H1 (cell line): ENCODE measurements at regions not wholly inside any gene's neighbourhood (a gene's known extent, or its start where the extent isn't known, plus 50 kb on each side); places are given as distances from the start of the nearest gene placed in this dataset.

Source experiments
- CTCF ChIA-PET: fragments of 300-600 bp; sonication (Branson Sonifier 250); formaldehyde crosslinking; loops from one replicate; lab custom pipeline; 2021; ENCODE audit not compliant: partially characterized antibody; lab: Charles Lee
- POLR2A ChIA-PET: fragments of 300-600 bp; sonication (Branson Sonifier 250); formaldehyde crosslinking; loops from one replicate; lab custom pipeline; 2021; ENCODE audit warnings: inconsistent platforms; ENCODE audit not compliant: partially characterized antibody; lab: Charles Lee
- DNase-seq, 2 experiments: peaks; one replicate each; pipeline versions ENCODE4 v3.0.0 to v3.0.0-alpha.2; 2010 to 2022; ENCODE audit warnings: low spot score in 2 of 2, low read depth in 1 of 2, mixed read lengths in 1 of 2
- FAIRE-seq: peaks from 2 replicates; lab custom pipeline; 2011; peaks lifted over from hg19 to GRCh38; lab: Jason Lieb, UNC
- H2AFZ ChIP-seq: 2 replicates; pipeline ENCODE4 v1.8.1; 2012; ENCODE audit warnings: low read length, inconsistent platforms
- H2AK5ac ChIP-seq: 2 replicates; pipeline ENCODE4 v1.6.1; 2013; ENCODE audit warnings: low read depth, low read length
- H2BK120ac ChIP-seq: replicated peaks from 2 replicates; pipeline ENCODE3; 2013; ENCODE audit warnings: low read depth, low read length, inconsistent platforms
- H2BK12ac ChIP-seq: 2 replicates; pipeline ENCODE4 v1.6.1; 2013; ENCODE audit warnings: low read depth, low read length
- H2BK15ac ChIP-seq: 2 replicates; pipeline ENCODE4 v1.6.1; 2013; ENCODE audit warnings: low read length
- H2BK20ac ChIP-seq: 2 replicates; pipeline ENCODE4 v1.6.1; 2013; ENCODE audit warnings: low read length
- H2BK5ac ChIP-seq: 2 replicates; pipeline ENCODE4 v1.6.1; 2013; ENCODE audit warnings: low read depth, low read length
- H3K14ac ChIP-seq: 2 replicates; pipeline ENCODE4 v1.6.1; 2013; ENCODE audit warnings: inconsistent platforms; ENCODE audit not compliant: insufficient read length
- H3K18ac ChIP-seq: 2 replicates; pipeline ENCODE4 v1.6.1; 2013; ENCODE audit warnings: low read length; ENCODE audit errors: extremely low read depth
- H3K23ac ChIP-seq: 2 replicates; pipeline ENCODE4 v1.6.1; 2013; ENCODE audit warnings: inconsistent platforms; ENCODE audit not compliant: insufficient read length
- H3K23me2 ChIP-seq: 2 replicates; pipeline ENCODE4 v1.6.1; 2013; ENCODE audit warnings: low read depth, low read length
- H3K27ac ChIP-seq: 2 replicates; pipeline ENCODE4 v1.6.1; 2011; ENCODE audit warnings: low read depth, low read length, inconsistent platforms
- H3K27me3 ChIP-seq, 4 experiments: replicated peaks in 1 of 4; 1 replicate in 1 of 4; 2 replicates in 3 of 4; pipeline versions ENCODE4 v1.6.1 to v1.8.1; 2011 to 2013; ENCODE audit warnings: low read length in 3 of 4, mild to moderate bottlenecking in 3 of 4, inconsistent platforms in 2 of 4, mixed read lengths in 2 of 4, moderate library complexity in 1 of 4; ENCODE audit not compliant: control insufficient read depth in 3 of 4, insufficient read depth in 3 of 4; ENCODE audit errors: extremely low read depth in 1 of 4
- H3K36me3 ChIP-seq, 4 experiments: 2 replicates each; pipeline versions ENCODE4 v1.6.1 to v1.8.1; 2011 to 2013; ENCODE audit warnings: mild to moderate bottlenecking in 4 of 4, low read length in 3 of 4, moderate library complexity in 2 of 4, control low read depth in 1 of 4, inconsistent platforms in 1 of 4; ENCODE audit not compliant: insufficient read depth in 4 of 4, control insufficient read depth in 2 of 4
- H3K4ac ChIP-seq: replicated peaks from 2 replicates; pipeline ENCODE3; 2013; ENCODE audit warnings: low read length, low read depth, mixed read lengths, inconsistent platforms; ENCODE audit not compliant: insufficient read length
- H3K4me1 ChIP-seq, 4 experiments: replicated peaks in 1 of 4; 1 replicate in 1 of 4; 2 replicates in 3 of 4; pipeline versions ENCODE4 v1.6.1 to v1.8.1; 2011 to 2013; ENCODE audit warnings: low read length in 3 of 4, inconsistent platforms in 2 of 4, mixed read lengths in 1 of 4; ENCODE audit not compliant: insufficient read depth in 4 of 4, control insufficient read depth in 3 of 4
- H3K4me2 ChIP-seq, 2 experiments: 2 replicates each; pipeline versions ENCODE4 v1.6.1 to v1.8.1; 2011 to 2013; ENCODE audit warnings: low read depth in 2 of 2, low read length in 2 of 2, control low read depth in 1 of 2, inconsistent platforms in 1 of 2, mild to moderate bottlenecking in 1 of 2; ENCODE audit not compliant: insufficient read depth in 1 of 2
- H3K4me3 ChIP-seq, 4 experiments: fragments of 200-600, 300-600 bp in 1 of 4; sonication (generic), shearing (Covaris generic), sonication (Bioruptor Twin) in 1 of 4; 2 replicates each; pipeline versions ENCODE4 v1.5.1 to v1.8.1; 2011 to 2016; ENCODE audit warnings: low read length in 4 of 4, low read depth in 3 of 4, control low read depth in 2 of 4, inconsistent platforms in 2 of 4, mild to moderate bottlenecking in 2 of 4, mixed read lengths in 1 of 4, moderate library complexity in 1 of 4; ENCODE audit not compliant: insufficient read depth in 2 of 4; ENCODE audit errors: extremely low read depth in 1 of 4
- H3K56ac ChIP-seq: replicated peaks from 2 replicates; pipeline ENCODE3; 2013; ENCODE audit warnings: low read depth, mild to moderate bottlenecking, mixed read lengths, low read length, inconsistent platforms; ENCODE audit not compliant: insufficient read length
- H3K79me1 ChIP-seq: 2 replicates; pipeline ENCODE4 v1.6.1; 2013; ENCODE audit warnings: low read depth, low read length, control low read depth
- H3K79me2 ChIP-seq, 2 experiments: 2 replicates each; pipeline versions ENCODE4 v1.6.1 to v1.8.1; 2012 to 2013; ENCODE audit warnings: low read length in 2 of 2, mild to moderate bottlenecking in 2 of 2, inconsistent platforms in 1 of 2; ENCODE audit not compliant: insufficient read depth in 2 of 2, control insufficient read depth in 1 of 2
- H3K9ac ChIP-seq, 4 experiments: replicated peaks in 1 of 4; 1 replicate in 1 of 4; 2 replicates in 3 of 4; pipeline versions ENCODE4 v1.6.1 to v1.8.1; 2011 to 2013; ENCODE audit warnings: low read depth in 3 of 4, low read length in 3 of 4, control low read depth in 2 of 4, mild to moderate bottlenecking in 2 of 4, moderate library complexity in 2 of 4, inconsistent platforms in 1 of 4; ENCODE audit errors: extremely low read depth in 1 of 4
- H3K9me3 ChIP-seq, 2 experiments: 2 replicates each; pipeline versions ENCODE4 v1.6.1 to v1.8.1; 2012 to 2013; ENCODE audit warnings: mild to moderate bottlenecking in 2 of 2, moderate library complexity in 2 of 2, control low read depth in 1 of 2, inconsistent platforms in 1 of 2, low read depth in 1 of 2, low read length in 1 of 2, mixed read lengths in 1 of 2; ENCODE audit not compliant: insufficient read depth in 2 of 2
- H4K20me1 ChIP-seq, 2 experiments: replicated peaks in 1 of 2; 2 replicates each; pipeline versions ENCODE3 to v1.8.1; 2011 to 2013; ENCODE audit warnings: inconsistent platforms in 2 of 2, low read length in 2 of 2, mild to moderate bottlenecking in 1 of 2; ENCODE audit not compliant: insufficient read depth in 2 of 2, control insufficient read depth in 1 of 2
- H4K5ac ChIP-seq: 2 replicates; pipeline ENCODE4 v1.6.1; 2013; ENCODE audit warnings: low read length, low read depth, mixed read lengths, inconsistent platforms; ENCODE audit not compliant: insufficient read length
- H4K8ac ChIP-seq: 2 replicates; pipeline ENCODE4 v1.8.0; 2013; ENCODE audit warnings: mild to moderate bottlenecking, moderate library complexity, low read length, inconsistent platforms; ENCODE audit not compliant: insufficient read depth; ENCODE audit errors: extremely low read depth
- H4K91ac ChIP-seq: replicated peaks from 2 replicates; pipeline ENCODE3; 2013; ENCODE audit warnings: low read length, mixed read lengths, inconsistent platforms; ENCODE audit not compliant: insufficient read length
- CBX5 ChIP-seq: fragments of 300-800, 300-1000 bp; sonication (generic); IDR thresholded peaks from 2 replicates; pipeline ENCODE4 v1.7.1; 2016; ENCODE audit warnings: antibody characterized with exemption, low read length, low read depth
- EP300 ChIP-seq, 2 experiments: IDR thresholded peaks; 1 replicate in 1 of 2; 2 replicates in 1 of 2; pipeline ENCODE4 v1.6.1; 2011 to 2012; ENCODE audit warnings: low read depth in 2 of 2, low read length in 2 of 2, mild to moderate bottlenecking in 2 of 2, borderline replicate concordance in 1 of 2, inconsistent platforms in 1 of 2, moderate library complexity in 1 of 2
- FOSL1 ChIP-seq: IDR thresholded peaks from 2 replicates; pipeline ENCODE4 v1.6.1; 2011; ENCODE audit warnings: mild to moderate bottlenecking, low read depth, low read length, moderate library complexity; ENCODE audit not compliant: insufficient read depth
- GTF2F1 ChIP-seq: IDR thresholded peaks from 2 replicates; pipeline ENCODE4 v1.6.1; 2012; ENCODE audit warnings: low read depth, low read length, improper control_type of control experiment, borderline replicate concordance
- HDAC2 ChIP-seq, 2 experiments: fragments of 300-600 bp in 1 of 2; sonication (generic) in 1 of 2; IDR thresholded peaks; 2 replicates each; pipeline ENCODE4 v1.6.1; 2011 to 2012; ENCODE audit warnings: low read depth in 2 of 2, low read length in 2 of 2, mild to moderate bottlenecking in 2 of 2, moderate library complexity in 2 of 2, borderline replicate concordance in 1 of 2, inconsistent platforms in 1 of 2
- RBBP5 ChIP-seq: IDR thresholded peaks from 2 replicates; pipeline ENCODE4 v1.7.1; 2012; ENCODE audit warnings: low read depth, mild to moderate bottlenecking, inconsistent platforms, low read length, moderate library complexity, borderline replicate concordance
- RXRA ChIP-seq: IDR thresholded peaks from 2 replicates; pipeline ENCODE4 v1.6.1; 2011; ENCODE audit warnings: low read depth, mild to moderate bottlenecking, low read length, moderate library complexity; ENCODE audit not compliant: insufficient read depth
- SAP30 ChIP-seq: fragments of 300-600 bp; sonication (generic); IDR thresholded peaks from 2 replicates; pipeline ENCODE4 v1.7.1; 2012; ENCODE audit warnings: low read length, moderate library complexity, mild to moderate bottlenecking, inconsistent platforms; ENCODE audit not compliant: insufficient read depth, insufficient replicate concordance
- SP4 ChIP-seq: IDR thresholded peaks from 2 replicates; pipeline ENCODE4 v1.6.1; 2012; ENCODE audit warnings: low read length, inconsistent platforms
- SRF ChIP-seq: IDR thresholded peaks from 2 replicates; pipeline ENCODE4 v1.6.1; 2011; ENCODE audit warnings: mild to moderate bottlenecking, low read depth, low read length, moderate library complexity
- TCF12 ChIP-seq: IDR thresholded peaks from 2 replicates; pipeline ENCODE4 v1.6.1; 2011; ENCODE audit warnings: low read depth, mild to moderate bottlenecking, low read length
- WGBS, 2 experiments: shearing (Covaris generic) in 1 of 2; methylation state at CpG; one replicate each; pipeline versions ENCODE4 v1.1.6 to v1.1.7; 2013 to 2015; ENCODE audit warnings: low lambda C conversion rate in 2 of 2, mixed read lengths in 2 of 2, inconsistent platforms in 1 of 2, low coverage in 1 of 2, missing lambda C conversion rate in 1 of 2; ENCODE audit not compliant: insufficient replicate concordance in 2 of 2, insufficient coverage in 1 of 2, insufficient read length in 1 of 2; ENCODE audit errors: extremely low coverage in 1 of 2, missing lambda C conversion rate in 1 of 2; 5-methylcytosine and 5-hydroxymethylcytosine counted together
- TF ChIP-seq, protein P1 (sequence below): IDR thresholded peaks from 2 replicates; pipeline ENCODE4 v1.6.1; 2012; ENCODE audit warnings: inconsistent platforms

DNA sequence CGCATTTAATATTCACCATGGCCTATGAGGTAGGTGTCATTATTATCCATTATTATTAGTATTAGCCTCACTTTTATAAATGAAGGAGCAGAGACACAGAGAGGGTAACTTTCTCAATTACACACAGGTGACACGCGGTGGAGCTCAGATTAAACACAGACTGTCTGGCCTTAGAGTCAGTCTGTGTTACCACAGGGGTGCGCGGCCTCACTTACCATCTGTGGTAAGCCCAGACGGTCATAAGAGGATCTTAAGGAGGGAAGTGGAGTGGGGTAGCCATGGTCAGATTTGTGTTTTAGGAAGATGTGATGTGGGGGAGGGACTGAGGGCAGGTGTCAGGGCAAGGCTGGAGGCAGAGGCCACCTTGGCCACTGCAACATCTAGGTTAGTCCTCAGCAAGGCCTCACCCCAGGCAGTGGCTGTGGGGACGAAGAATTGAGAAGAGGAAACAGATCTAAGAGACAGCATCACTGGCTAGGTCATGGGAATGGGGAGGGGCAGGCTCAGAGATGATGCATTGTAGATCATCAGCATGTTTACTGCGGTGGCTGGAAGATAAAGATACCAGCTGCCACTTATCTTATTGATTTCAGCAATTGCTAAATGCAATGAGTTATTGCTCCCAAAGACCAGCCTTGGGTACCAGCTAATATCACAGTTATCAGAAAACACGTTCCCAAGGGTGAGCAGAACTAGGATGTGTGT is 67.1 kb downstream of the SERPINA3 start:
- no peak overlapping the region for H4K8ac ChIP-seq
- H3K79me1 ChIP-seq = no peaks in the 10 kb centered on the region
- no peak overlapping the region for H3K27ac ChIP-seq
- H3K9ac ChIP-seq = no peak overlapping the region
- H3K36me3 ChIP-seq = no peaks in the 10 kb centered on the region
- H3K79me2 ChIP-seq = no peaks in the 10 kb centered on the region
- no peak overlapping the region for H2BK12ac ChIP-seq
- no peak overlapping the region for H2BK5ac ChIP-seq
- H3K4me1 ChIP-seq = peaks cover 0 to 3% (median 0%) of the 10 kb centered on the region in 4 experiments; a peak in 2 of 7 replicates
- no peak overlapping the region for H3K23ac ChIP-seq
- no peak overlapping the region for H3K4me3 ChIP-seq
- H3K23me2 ChIP-seq = no peaks in the 10 kb centered on the region
- no peaks in the 10 kb centered on the region for H3K27me3 ChIP-seq
- DNase-seq (no peak), FAIRE-seq (no peak)
- CTCF ChIA-PET = interaction anchor here (0.7 to 2.4 kb wide), 3 partner anchors 19 to 253 kb away, joined by 3 to 9 read pairs (median 3); no protein-coding TSS in a partner anchor
- H4K91ac ChIP-seq = no peak overlapping the region
- no peak overlapping the region for H2AK5ac ChIP-seq
- no peak overlapping the region for H2BK15ac ChIP-seq
- H4K5ac ChIP-seq = no peak overlapping the region
- 90% methylated on average over 9 of the region's 9 CpGs; no CpG with 5 or more reads in 1 of the 2 experiments for WGBS, 2 experiments
- no peak overlapping the region for H2BK20ac ChIP-seq
- H2BK120ac ChIP-seq = no peak overlapping the region
- POLR2A ChIA-PET = no interaction called here
- H3K56ac ChIP-seq = no peak overlapping the region
- no peak overlapping the region for H2AFZ ChIP-seq
- H3K14ac ChIP-seq = no peak overlapping the region
- H4K20me1 ChIP-seq = no peaks in the 10 kb centered on the region
- H3K4me2 ChIP-seq = no peak overlapping the region
- no peak overlapping the region for H3K18ac ChIP-seq
- no peak overlapping the region for H3K4ac ChIP-seq
- H3K9me3 ChIP-seq = no peaks in the 10 kb centered on the region
- no peak for TF ChIP-seq SAP30
- TF ChIP-seq FOSL1 = no peak
- TF ChIP-seq TCF12 = no peak
- no peak for TF ChIP-seq RXRA
- TF ChIP-seq GTF2F1 = no peak
- no peak for TF ChIP-seq RBBP5
- no peak for TF ChIP-seq SRF
- no peak for TF ChIP-seq CBX5
- TF ChIP-seq, protein P1, sequence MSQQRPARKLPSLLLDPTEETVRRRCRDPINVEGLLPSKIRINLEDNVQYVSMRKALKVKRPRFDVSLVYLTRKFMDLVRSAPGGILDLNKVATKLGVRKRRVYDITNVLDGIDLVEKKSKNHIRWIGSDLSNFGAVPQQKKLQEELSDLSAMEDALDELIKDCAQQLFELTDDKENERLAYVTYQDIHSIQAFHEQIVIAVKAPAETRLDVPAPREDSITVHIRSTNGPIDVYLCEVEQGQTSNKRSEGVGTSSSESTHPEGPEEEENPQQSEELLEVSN = no peak
- no peak for TF ChIP-seq SP4
- TF ChIP-seq HDAC2 (IDR thresholded peaks at IDR 0.05; ENCODE audit: borderline replicate concordance in 1 of 2, low read depth in 2 of 2, low read length in 2 of 2) = no peak
- no peak for TF ChIP-seq EP300 (IDR thresholded peaks at IDR 0.05; ENCODE audit: borderline replicate concordance in 1 of 2, low read depth in 2 of 2, low read length in 2 of 2)
